ENCODE measurements at regions not wholly inside any gene's neighbourhood (a gene's known extent, or its start where the extent isn't known, plus 50 kb on each side); places are given as distances from the start of the nearest gene placed in this dataset.

GRCh38 chr1:212181015-212181882, 104.0 kb upstream of the PPP2R5A start (continued):
- TF ChIP-seq CBX3 (IDR thresholded peaks at IDR 0.05; ENCODE audit: borderline replicate concordance in 1 of 2, low read length in 2 of 2) (no peak), ZNF280B (CRISPR knock-in tag; IDR thresholded peaks at IDR 0.05) (no peak), TAF7 (tag; IDR thresholded peaks at IDR 0.05) (no peak), C11orf30 (IDR thresholded peaks at IDR 0.05; ENCODE audit: low read depth) (peak; percentile 62), LCOR (CRISPR knock-in tag; IDR thresholded peaks at IDR 0.05) (no peak)

- no peaks in the 10 kb centered on the region for H3K27me3 ChIP-seq (ENCODE audit: control insufficient read depth in 2 of 2, insufficient read depth in 2 of 2, low read length in 2 of 2)
- no peak overlapping the region for H3K27ac ChIP-seq (ENCODE audit: extremely low read depth, low read depth, low read length)
- H3K36me3 ChIP-seq (ENCODE audit: control insufficient read depth, insufficient read depth, low read length) = no peaks in the 10 kb centered on the region
- intact Hi-C loops (cut with micrococcal nuclease) (no loop called here), in situ Hi-C loops (cut with MboI) (no loop called here)
- POLR2A ChIA-PET = no interaction called here
- DNase-seq (ENCODE audit: extremely low read depth in 1 of 4, low spot score in 3 of 4) (no peak), ATAC-seq (no peak), FAIRE-seq (no peak)
- no peaks in the 10 kb centered on the region for H3K9me1 ChIP-seq (ENCODE audit: control insufficient read depth, insufficient read depth, low read length)
- H3K4me2 ChIP-seq (ENCODE audit: insufficient read depth, low read length) = no peak overlapping the region
- no peaks in the 10 kb centered on the region for H3K79me2 ChIP-seq (ENCODE audit: control insufficient read depth, insufficient read depth, low read length)
- no peak overlapping the region for H3K9ac ChIP-seq (ENCODE audit: insufficient read depth in 1 of 2, low read depth in 2 of 2, low read length in 2 of 2)
- CTCF ChIA-PET (ENCODE audit: low intra/inter-chr PET ratio) = no interaction called here
- no peaks in the 10 kb centered on the region for H4K20me1 ChIP-seq (replicated peaks; ENCODE audit: control insufficient read depth, insufficient read depth, low read length)
- WGBS (ENCODE audit: insufficient coverage, low coverage, missing lambda C conversion rate) = 77% methylated on average over 4 of the region's 4 CpGs
- H3K9me3 ChIP-seq (replicated peaks; ENCODE audit: control insufficient read depth, insufficient read depth, low read depth, low read length) = no peaks in the 10 kb centered on the region
- H3K4me1 ChIP-seq (replicated peaks in 1 of 2; ENCODE audit: control insufficient read depth in 2 of 2, insufficient read depth in 2 of 2, low read length in 2 of 2) = peaks cover 0 to 4% of the 10 kb centered on the region in 2 experiments; a peak in 2 of 5 replicates
- H3K4me3 ChIP-seq = no peak overlapping the region
- no TSS peak for BruUV-seq (replicated peaks)
- TF ChIP-seq NFIC (IDR thresholded peaks at IDR 0.05) (0 out of 2 replicates have a peak, but pooled peaks have one; percentile 19), ETV6 (IDR thresholded peaks at IDR 0.05; ENCODE audit: borderline replicate concordance in 1 of 2, low read depth in 2 of 2, low read length in 1 of 2) (no peak), ETV6 (CRISPR knock-in tag; IDR thresholded peaks at IDR 0.05; ENCODE audit: borderline replicate concordance) (no peak)
- H2AFZ ChIP-seq (ENCODE audit: low read depth, low read length) = no peak overlapping the region
These were observed 103.0 kb upstream of the PPP2R5A start for GRCh38 chr1:212182171-212182570.
